Uterus (tissue), 3 donors: ENCODE measurements at regions not wholly inside any gene's neighbourhood (a gene's known extent, or its start where the extent isn't known, plus 50 kb on each side); places are given as distances from the start of the nearest gene placed in this dataset.

Experiments
- DNase-seq, 2 donors: peaks; one replicate each; pipeline ENCODE4 v3.0.0-alpha.2; 2019 to 2020
- H3K27ac ChIP-seq, 2 donors: fragments of 200-600 bp; sonication (generic); 1 replicate in 1 of 2; 2 replicates in 1 of 2; pipeline ENCODE4 v1.5.1; 2016 to 2018
- H3K27me3 ChIP-seq, 2 donors: fragments of 200-600 bp; sonication (generic); one replicate each; pipeline ENCODE4 v1.5.1; 2018 to 2019; ENCODE audit warnings: control low read depth in 1 of 2
- H3K36me3 ChIP-seq, 2 donors: fragments of 200-600 bp; sonication (generic); one replicate each; pipeline ENCODE4 v1.5.1; 2019; ENCODE audit warnings: control low read depth in 1 of 2
- H3K4me1 ChIP-seq, 2 donors: fragments of 200-600 bp; sonication (generic); one replicate each; pipeline ENCODE4 v1.5.1; 2018 to 2019; ENCODE audit warnings: control low read depth in 1 of 2
- H3K4me3 ChIP-seq, 2 donors: fragments of 200-600 bp; sonication (generic); 1 replicate in 1 of 2; 2 replicates in 1 of 2; pipeline ENCODE4 v1.5.1; 2018 to 2019; ENCODE audit warnings: mild to moderate bottlenecking in 1 of 2
- H3K9me3 ChIP-seq, 2 donors: fragments of 200-600 bp; sonication (generic); one replicate each; pipeline ENCODE4 v1.5.1; 2019; ENCODE audit warnings: control low read depth in 1 of 2
- POLR2A ChIP-seq, 2 donors: fragments of 450-650 bp; IDR thresholded peaks; one replicate each; pipeline ENCODE4 v1.6.1; 2016; ENCODE audit warnings: antibody characterized with exemption in 2 of 2, mild to moderate bottlenecking in 1 of 2, moderate library complexity in 1 of 2
- intact Hi-C: fragments of 100-400 bp; cut with DNase I; formaldehyde crosslinking; loops from one replicate; pipeline ENCODE4 v1.15.1; 2023; ENCODE audit warnings: low total_unique reads
- TF ChIP-seq, protein P1 (sequence below), 4 experiments: fragments of 200-600 bp in 2 of 4; fragments of 450-650 bp in 2 of 4; sonication (generic) in 2 of 4; IDR thresholded peaks; one replicate each; pipeline ENCODE4 v1.5.1; 2016 to 2019; ENCODE audit warnings: antibody characterized with exemption in 4 of 4, mild to moderate bottlenecking in 2 of 4, moderate library complexity in 1 of 4
- donor health status: DM: yes; HTN: yes; CAD: no.

DNA sequence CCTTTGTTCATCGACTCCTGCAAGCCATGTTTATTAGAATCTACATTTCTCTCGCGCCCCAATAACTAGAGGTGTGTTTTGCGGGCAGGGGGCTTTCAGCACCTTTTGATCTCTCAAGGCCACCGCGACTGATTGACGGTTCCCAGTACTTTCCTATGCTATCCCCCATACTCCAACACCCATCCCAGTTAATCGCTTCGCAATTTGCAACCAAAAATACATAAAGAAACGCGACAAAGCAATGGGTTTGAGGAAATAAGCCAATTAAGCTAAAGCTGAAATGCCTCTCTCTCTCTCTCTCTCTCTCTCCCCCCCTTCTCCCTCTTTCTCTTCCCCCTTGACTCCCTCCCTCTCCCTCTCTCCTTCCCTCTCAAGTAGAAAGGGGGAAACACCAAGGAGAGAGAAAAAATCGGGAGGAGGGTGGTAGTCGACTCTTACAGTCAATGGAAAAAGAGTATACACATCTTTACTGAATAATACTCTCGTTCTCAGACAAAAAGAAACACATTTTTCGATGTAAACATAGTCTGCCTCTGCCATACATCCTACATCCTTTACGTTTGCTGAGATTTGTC is 128.0 kb upstream of the DPYD start:
- Histone ChIP-seq H3K4me3 (no peak overlapping the region), H3K27me3 (peaks cover 3 to 52% of the 10 kb centered on the region in 2 donors)
- intact Hi-C loops = loop anchor here (5.0 kb wide), 1 partner anchor 1812 kb away; no protein-coding TSS in a partner anchor

DNA sequence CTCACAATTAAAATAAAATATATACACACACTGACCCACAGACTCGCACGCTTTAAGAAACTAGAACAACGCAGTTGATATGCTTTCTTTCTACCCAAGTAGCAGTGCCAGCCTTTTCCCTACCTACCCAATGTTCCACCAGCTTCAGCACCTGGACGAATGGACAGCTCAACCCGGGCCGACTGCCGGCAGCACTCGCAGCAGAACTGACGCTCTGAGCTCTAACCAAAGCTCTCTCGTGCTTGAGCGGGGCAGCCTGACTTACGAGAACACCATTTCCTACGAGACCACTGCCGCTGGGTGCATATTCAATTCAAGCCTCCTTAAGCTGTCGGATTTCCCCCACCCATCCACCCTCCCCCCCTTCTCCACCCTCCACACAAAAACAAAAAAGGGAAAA is 127.4 kb upstream of the DPYD start:
- Histone ChIP-seq H3K4me1 (peaks cover 0 to 6% of the 10 kb centered on the region in 2 donors), H3K27me3 (peaks cover 3 to 46% of the 10 kb centered on the region in 2 donors), H3K27ac (no peak overlapping the region), H3K9me3 (no peaks in the 10 kb centered on the region), H3K4me3 (no peak overlapping the region), H3K36me3 (no peaks in the 10 kb centered on the region)
- DNase-seq = peak; percentile 46 to 59
- intact Hi-C loops = loop anchor here (5.0 kb wide), 1 partner anchor 1811 kb away; no protein-coding TSS in a partner anchor
- TF ChIP-seq POLR2A (IDR thresholded peaks at IDR 0.05) = no peak
- TF ChIP-seq, protein P1, sequence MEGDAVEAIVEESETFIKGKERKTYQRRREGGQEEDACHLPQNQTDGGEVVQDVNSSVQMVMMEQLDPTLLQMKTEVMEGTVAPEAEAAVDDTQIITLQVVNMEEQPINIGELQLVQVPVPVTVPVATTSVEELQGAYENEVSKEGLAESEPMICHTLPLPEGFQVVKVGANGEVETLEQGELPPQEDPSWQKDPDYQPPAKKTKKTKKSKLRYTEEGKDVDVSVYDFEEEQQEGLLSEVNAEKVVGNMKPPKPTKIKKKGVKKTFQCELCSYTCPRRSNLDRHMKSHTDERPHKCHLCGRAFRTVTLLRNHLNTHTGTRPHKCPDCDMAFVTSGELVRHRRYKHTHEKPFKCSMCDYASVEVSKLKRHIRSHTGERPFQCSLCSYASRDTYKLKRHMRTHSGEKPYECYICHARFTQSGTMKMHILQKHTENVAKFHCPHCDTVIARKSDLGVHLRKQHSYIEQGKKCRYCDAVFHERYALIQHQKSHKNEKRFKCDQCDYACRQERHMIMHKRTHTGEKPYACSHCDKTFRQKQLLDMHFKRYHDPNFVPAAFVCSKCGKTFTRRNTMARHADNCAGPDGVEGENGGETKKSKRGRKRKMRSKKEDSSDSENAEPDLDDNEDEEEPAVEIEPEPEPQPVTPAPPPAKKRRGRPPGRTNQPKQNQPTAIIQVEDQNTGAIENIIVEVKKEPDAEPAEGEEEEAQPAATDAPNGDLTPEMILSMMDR (IDR thresholded peaks at IDR 0.05) = peak in 1 of 4 experiments; percentile 5

More for the DNA sequence above, 128.0 kb upstream of the DPYD start:
- no peak for DNase-seq
- Histone ChIP-seq H3K4me1 (peaks cover 0 to 6% of the 10 kb centered on the region in 2 donors), H3K27ac (no peak overlapping the region), H3K36me3 (no peaks in the 10 kb centered on the region), H3K9me3 (no peaks in the 10 kb centered on the region)
- TF ChIP-seq, protein P1 (IDR thresholded peaks at IDR 0.05) = no peak
- no peak for TF ChIP-seq POLR2A (IDR thresholded peaks at IDR 0.05)

DNA sequence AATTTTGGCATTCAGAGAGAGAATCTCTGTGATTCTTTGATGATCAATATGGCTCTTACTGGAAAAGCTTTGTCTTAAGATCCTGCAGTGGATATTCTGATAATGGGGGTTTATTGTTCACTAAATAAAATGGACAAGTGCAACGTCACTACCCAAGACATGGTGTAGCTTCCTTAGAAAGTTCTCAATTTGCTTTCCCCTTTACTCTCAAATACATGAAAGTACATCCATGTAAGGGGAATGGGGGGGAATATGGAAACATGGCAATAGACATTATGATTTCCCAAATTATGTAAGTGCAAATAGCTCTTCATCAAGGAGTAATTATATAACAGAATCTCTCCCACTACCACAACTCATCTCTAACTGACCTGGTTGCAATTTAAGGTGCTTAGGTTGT is 126.3 kb upstream of the DPYD start:
- intact Hi-C loops = loop anchor here (5.0 kb wide), 1 partner anchor 1810 kb away; no protein-coding TSS in a partner anchor
- no peak for DNase-seq
- H3K36me3 ChIP-seq = no peaks in the 10 kb centered on the region
- no peak overlapping the region for H3K4me3 ChIP-seq
- peaks cover 0 to 6% of the 10 kb centered on the region in 2 donors for H3K4me1 ChIP-seq
- H3K27ac ChIP-seq = no peak overlapping the region
- H3K9me3 ChIP-seq = no peaks in the 10 kb centered on the region
- peaks cover 3 to 52% of the 10 kb centered on the region in 2 donors for H3K27me3 ChIP-seq
- TF ChIP-seq, protein P1 (IDR thresholded peaks at IDR 0.05) = no peak
- TF ChIP-seq POLR2A (IDR thresholded peaks at IDR 0.05) = no peak

DNA sequence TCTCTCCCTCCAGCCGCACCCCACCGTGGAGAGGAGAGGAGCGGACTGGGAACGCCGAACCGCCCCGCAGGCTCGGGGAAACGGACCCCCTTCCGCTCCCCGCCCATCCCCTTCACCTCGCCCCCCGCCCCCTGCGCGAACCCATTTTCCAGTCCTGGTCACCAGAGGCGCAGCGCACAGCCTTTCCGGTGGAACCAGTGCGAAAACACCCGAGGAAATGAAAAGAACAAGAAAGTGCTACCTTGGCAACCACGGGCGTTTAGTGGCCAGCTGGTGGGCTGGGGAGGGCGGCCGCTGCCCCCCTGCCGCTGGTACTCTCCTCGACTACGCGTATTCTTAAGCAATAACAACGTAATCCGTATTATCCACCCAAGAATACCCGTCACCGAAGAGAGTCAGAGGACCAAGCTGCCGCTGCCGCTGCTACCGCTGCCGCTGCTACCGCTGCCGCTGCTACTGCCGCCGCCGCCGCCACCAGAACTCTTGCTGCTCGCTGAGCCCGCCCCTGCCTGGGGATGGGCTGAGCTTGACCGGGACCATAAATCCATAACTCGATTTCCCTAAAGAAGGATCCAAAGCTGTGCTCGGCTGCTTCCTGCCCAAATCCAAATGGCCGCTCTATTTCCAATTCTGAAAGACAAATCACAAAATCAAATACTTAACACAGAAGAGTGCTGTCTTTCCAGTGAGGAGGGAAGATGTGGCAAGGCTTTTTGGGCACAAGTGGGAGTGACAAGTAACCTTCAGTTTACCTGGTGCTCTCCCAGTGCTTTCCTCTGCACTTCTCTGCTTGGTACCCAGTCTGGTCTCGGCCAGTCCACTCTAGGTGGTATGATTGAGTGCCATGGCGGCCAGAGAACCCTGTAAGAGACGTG is 125.2 kb upstream of the DPYD start:
- peaks cover 3 to 52% of the 10 kb centered on the region in 2 donors for H3K27me3 ChIP-seq
- no peak for DNase-seq
- no peaks in the 10 kb centered on the region for H3K36me3 ChIP-seq
- H3K4me3 ChIP-seq = no peak overlapping the region
- intact Hi-C loops = loop anchor here (5.0 kb wide), 1 partner anchor 1809 kb away; no protein-coding TSS in a partner anchor
- H3K27ac ChIP-seq = no peak overlapping the region
- no peak for TF ChIP-seq POLR2A (IDR thresholded peaks at IDR 0.05)
- TF ChIP-seq, protein P1 (IDR thresholded peaks at IDR 0.05) = no peak
- H3K9me3 ChIP-seq = no peaks in the 10 kb centered on the region
- H3K4me1 ChIP-seq = peaks cover 0 to 6% of the 10 kb centered on the region in 2 donors
